GM10266 (cell line): ENCODE measurements at regions not wholly inside any gene's neighbourhood (a gene's known extent, or its start where the extent isn't known, plus 50 kb on each side); places are given as distances from the start of the nearest gene placed in this dataset.

Source experiments
- DNase-seq: peaks from one replicate; pipeline ENCODE4 v3.0.0; 2012; ENCODE audit errors: extremely low spot score
- TF ChIP-seq, protein P1 (sequence below): IDR thresholded peaks from 2 replicates; pipeline ENCODE4 v1.5.1; 2012; ENCODE audit warnings: mild to moderate bottlenecking, low read depth; ENCODE audit not compliant: control insufficient read depth, insufficient read depth; ENCODE audit errors: missing control alignments

- TF ChIP-seq, protein P1, sequence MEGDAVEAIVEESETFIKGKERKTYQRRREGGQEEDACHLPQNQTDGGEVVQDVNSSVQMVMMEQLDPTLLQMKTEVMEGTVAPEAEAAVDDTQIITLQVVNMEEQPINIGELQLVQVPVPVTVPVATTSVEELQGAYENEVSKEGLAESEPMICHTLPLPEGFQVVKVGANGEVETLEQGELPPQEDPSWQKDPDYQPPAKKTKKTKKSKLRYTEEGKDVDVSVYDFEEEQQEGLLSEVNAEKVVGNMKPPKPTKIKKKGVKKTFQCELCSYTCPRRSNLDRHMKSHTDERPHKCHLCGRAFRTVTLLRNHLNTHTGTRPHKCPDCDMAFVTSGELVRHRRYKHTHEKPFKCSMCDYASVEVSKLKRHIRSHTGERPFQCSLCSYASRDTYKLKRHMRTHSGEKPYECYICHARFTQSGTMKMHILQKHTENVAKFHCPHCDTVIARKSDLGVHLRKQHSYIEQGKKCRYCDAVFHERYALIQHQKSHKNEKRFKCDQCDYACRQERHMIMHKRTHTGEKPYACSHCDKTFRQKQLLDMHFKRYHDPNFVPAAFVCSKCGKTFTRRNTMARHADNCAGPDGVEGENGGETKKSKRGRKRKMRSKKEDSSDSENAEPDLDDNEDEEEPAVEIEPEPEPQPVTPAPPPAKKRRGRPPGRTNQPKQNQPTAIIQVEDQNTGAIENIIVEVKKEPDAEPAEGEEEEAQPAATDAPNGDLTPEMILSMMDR = no peak
- DNase-seq = no peak
Measured at GRCh38 chr22:46085828-46086576, 64.3 kb upstream of the PPARA start.

- TF ChIP-seq, protein P1 = no peak
- DNase-seq = no peak
Measured at GRCh38 chr22:46086577-46087335, 63.6 kb upstream of the PPARA start.

GRCh38 chr22:46087336-46087690 is 63.0 kb upstream of the PPARA start:
- TF ChIP-seq, protein P1 = no peak
- no peak for DNase-seq

DNA sequence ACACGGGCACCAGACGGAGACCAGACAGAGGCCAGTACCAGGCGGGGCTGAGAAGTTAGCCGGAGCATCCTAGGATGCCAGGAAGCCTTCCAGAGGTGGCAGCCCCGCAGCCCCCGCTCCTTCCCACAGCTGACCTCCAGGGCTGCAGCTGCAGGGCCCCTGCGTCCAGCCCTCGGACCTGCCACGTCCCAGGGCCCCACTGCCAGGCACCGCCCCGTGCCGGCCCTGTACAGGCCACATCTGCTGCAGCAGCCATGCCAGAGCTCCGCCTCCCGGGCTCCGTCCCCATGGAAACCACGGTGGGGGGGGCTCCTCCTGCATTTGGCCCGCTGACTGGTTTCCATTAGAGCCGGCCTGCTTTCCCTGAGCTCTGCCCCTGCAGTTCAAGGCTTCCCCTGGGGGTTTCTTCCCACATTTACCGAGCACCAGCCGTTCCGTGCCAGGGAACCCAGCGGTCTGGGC is 62.5 kb upstream of the PPARA start:
- DNase-seq = no peak
- TF ChIP-seq, protein P1 = no peak

- TF ChIP-seq, protein P1 = no peak
- DNase-seq = no peak
Measured at GRCh38 chr22:46088541-46089311, 61.6 kb upstream of the PPARA start.

GRCh38 chr22:46089426-46090035 is 60.8 kb upstream of the PPARA start:
- DNase-seq = no peak
- TF ChIP-seq, protein P1 = no peak
